ENCODE measurements at regions not wholly inside any gene's neighbourhood (a gene's known extent, or its start where the extent isn't known, plus 50 kb on each side); places are given as distances from the start of the nearest gene placed in this dataset.

GRCh38 chr11:50246699-50247098, 214.0 kb downstream of the OR4C45 start:
- BruUV-seq (replicated peaks) = no TSS peak
- no peak overlapping the region for H3K27ac ChIP-seq (ENCODE audit: extremely low read depth, low read depth, low read length)
- H3K4me2 ChIP-seq (ENCODE audit: insufficient read depth, low read length) = no peak overlapping the region
- H4K20me1 ChIP-seq (replicated peaks; ENCODE audit: control insufficient read depth, insufficient read depth, low read length) = no peaks in the 10 kb centered on the region
- H3K4me1 ChIP-seq (replicated peaks in 1 of 2; ENCODE audit: control insufficient read depth in 2 of 2, insufficient read depth in 2 of 2, low read length in 2 of 2) = no peaks in the 10 kb centered on the region
- intact Hi-C loops (cut with micrococcal nuclease) (no loop called here), in situ Hi-C loops (cut with MboI) (no loop called here)
- POLR2A ChIA-PET = interaction anchor here (0.6 kb wide), 1 partner anchor 382 kb away, joined by 4 read pairs; no protein-coding TSS in a partner anchor
- CTCF ChIA-PET (ENCODE audit: low intra/inter-chr PET ratio) = no interaction called here
- no peaks in the 10 kb centered on the region for H3K36me3 ChIP-seq (ENCODE audit: control insufficient read depth, insufficient read depth, low read length)
- no peaks in the 10 kb centered on the region for H3K9me3 ChIP-seq (replicated peaks; ENCODE audit: control insufficient read depth, insufficient read depth, low read depth, low read length)
- TF ChIP-seq PHB2 (IDR thresholded peaks at IDR 0.05; ENCODE audit: low read depth) (no peak), POU5F1 (IDR thresholded peaks at IDR 0.05; ENCODE audit: borderline replicate concordance, low read depth, low read length, partially characterized antibody) (no peak), JUNB (CRISPR knock-in tag; conservative IDR thresholded peaks at IDR 0.05) (no peak), RBM39 (optimal IDR thresholded peaks at IDR 0.05; ENCODE audit: low read depth, low read length) (no peak), HOXB6 (CRISPR knock-in tag; IDR thresholded peaks at IDR 0.05; ENCODE audit: borderline replicate concordance) (no peak), YY1 (IDR thresholded peaks at IDR 0.05; ENCODE audit: borderline replicate concordance in 1 of 3, control insufficient read depth in 1 of 3, extremely low read depth in 1 of 3, insufficient read depth in 3 of 3, insufficient read length in 1 of 3, insufficient replicate concordance in 2 of 3, low read depth in 1 of 3, low read length in 2 of 3) (no peak), ZBTB49 (CRISPR knock-in tag; IDR thresholded peaks at IDR 0.05; ENCODE audit: borderline replicate concordance) (no peak), NCOA1 (IDR thresholded peaks at IDR 0.05; ENCODE audit: low read depth) (no peak), ZNF146 (CRISPR knock-in tag; IDR thresholded peaks at IDR 0.05; ENCODE audit: unreplicated experiment) (no peak), CSDE1 (IDR thresholded peaks at IDR 0.05) (no peak)
- DNase-seq (ENCODE audit: extremely low read depth in 1 of 4, low spot score in 3 of 4) (no peak), FAIRE-seq (no peak), ATAC-seq (no peak)
- under 1% methylated on average over 14 of the region's 16 CpGs for WGBS (ENCODE audit: insufficient coverage, low coverage, missing lambda C conversion rate)
- no peaks in the 10 kb centered on the region for H3K27me3 ChIP-seq (ENCODE audit: control insufficient read depth in 2 of 2, insufficient read depth in 2 of 2, low read length in 2 of 2)
- H2AFZ ChIP-seq (ENCODE audit: low read depth, low read length) = no peak overlapping the region
- H3K4me3 ChIP-seq = no peak overlapping the region
- no peak overlapping the region for H3K9ac ChIP-seq (ENCODE audit: insufficient read depth in 1 of 2, low read depth in 2 of 2, low read length in 2 of 2)
- H3K79me2 ChIP-seq (ENCODE audit: control insufficient read depth, insufficient read depth, low read length) = no peaks in the 10 kb centered on the region
- no peaks in the 10 kb centered on the region for H3K9me1 ChIP-seq (ENCODE audit: control insufficient read depth, insufficient read depth, low read length)
